Activated CD4-positive, CD25-positive, alpha-beta regulatory T cell treated with anti-CD3 and anti-CD28 coated beads, Interleukin-2, amount 50 U/mL, for 16 hours (primary cell): ENCODE measurements at regions not wholly inside any gene's neighbourhood (a gene's known extent, or its start where the extent isn't known, plus 50 kb on each side); places are given as distances from the start of the nearest gene placed in this dataset.
"Not testable (repeated sequence)": the region's sequence is repeated elsewhere in the genome, so short reads cannot be mapped to it uniquely, and the experiment has no call there.

ENCODE experiments used
- DNase-seq: peaks from one replicate; pipeline ENCODE4 v3.0.0-alpha.2; 2020; ENCODE audit warnings: low read depth, low spot score

GRCh38 chr9:78383130-78383529 is 86.2 kb downstream of the PSAT1 start:
- DNase-seq: no peak

GRCh38 chr9:78386348-78386747 is 89.4 kb downstream of the PSAT1 start:
- no peak for DNase-seq

GRCh38 chr9:78386773-78387172 is 89.8 kb downstream of the PSAT1 start:
- no peak for DNase-seq

- DNase-seq: no peak
Measured at GRCh38 chr9:78393340-78393739, 96.4 kb downstream of the PSAT1 start.

GRCh38 chr9:78393932-78394331 is 97.0 kb downstream of the PSAT1 start:
- no peak for DNase-seq

- no peak for DNase-seq
Measured at GRCh38 chr9:78396087-78396486, 99.2 kb downstream of the PSAT1 start.

- no peak for DNase-seq
Measured at GRCh38 chr9:78397045-78397444, 100.1 kb downstream of the PSAT1 start.

- no peak for DNase-seq
Measured at GRCh38 chr9:78397454-78397853, 100.5 kb downstream of the PSAT1 start.

GRCh38 chr9:78399153-78399552 is 102.2 kb downstream of the PSAT1 start:
- DNase-seq: no peak

GRCh38 chr9:78400496-78400895 is 103.6 kb downstream of the PSAT1 start:
- no peak for DNase-seq

- DNase-seq: no peak
Measured at GRCh38 chr9:78405461-78405860, 108.5 kb downstream of the PSAT1 start.

GRCh38 chr9:78406146-78406545 is 109.2 kb downstream of the PSAT1 start:
- no peak for DNase-seq

GRCh38 chr9:78406933-78407332 is 110.0 kb downstream of the PSAT1 start:
- DNase-seq: no peak

GRCh38 chr9:78407636-78408312 is 110.8 kb downstream of the PSAT1 start:
- DNase-seq: no peak

GRCh38 chr9:78408388-78408787 is 111.5 kb downstream of the PSAT1 start:
- DNase-seq: no peak

- DNase-seq: not testable (repeated sequence)
Measured at GRCh38 chr9:78409928-78410510, 113.1 kb downstream of the PSAT1 start.

- DNase-seq: no peak
Measured at GRCh38 chr9:78422309-78422708, 125.4 kb downstream of the PSAT1 start.

- no peak for DNase-seq
Measured at GRCh38 chr9:78424299-78424698, 127.4 kb downstream of the PSAT1 start.

GRCh38 chr9:78428640-78429039 is 131.7 kb downstream of the PSAT1 start:
- no peak for DNase-seq

- DNase-seq: no peak
Measured at GRCh38 chr9:78430387-78430786, 133.5 kb downstream of the PSAT1 start.

GRCh38 chr9:78431039-78431438 is 134.1 kb downstream of the PSAT1 start:
- not testable (repeated sequence) for DNase-seq

GRCh38 chr9:78436873-78437272 is 139.9 kb downstream of the PSAT1 start:
- no peak for DNase-seq

GRCh38 chr9:78437296-78437695 is 140.4 kb downstream of the PSAT1 start:
- DNase-seq: no peak

GRCh38 chr9:78437806-78438205 is 140.9 kb downstream of the PSAT1 start:
- DNase-seq: no peak
